Choroid plexus epithelial cell (primary cell): ENCODE measurements at regions not wholly inside any gene's neighbourhood (a gene's known extent, or its start where the extent isn't known, plus 50 kb on each side); places are given as distances from the start of the nearest gene placed in this dataset.

ENCODE experiments used
- DNase-seq: peaks from one replicate; pipeline ENCODE4 v3.0.0-alpha.2; 2010; ENCODE audit warnings: low read depth
- H3K4me3 ChIP-seq: 2 replicates; pipeline ENCODE4 v1.5.1; 2011; ENCODE audit warnings: low read depth, mild to moderate bottlenecking, control low read depth, low read length, moderate library complexity
- CTCF ChIP-seq: conservative IDR thresholded peaks from 2 replicates; pipeline ENCODE4 v1.5.1; 2011; ENCODE audit warnings: low read depth, mild to moderate bottlenecking, control low read depth, inconsistent platforms, low read length, moderate library complexity

DNA sequence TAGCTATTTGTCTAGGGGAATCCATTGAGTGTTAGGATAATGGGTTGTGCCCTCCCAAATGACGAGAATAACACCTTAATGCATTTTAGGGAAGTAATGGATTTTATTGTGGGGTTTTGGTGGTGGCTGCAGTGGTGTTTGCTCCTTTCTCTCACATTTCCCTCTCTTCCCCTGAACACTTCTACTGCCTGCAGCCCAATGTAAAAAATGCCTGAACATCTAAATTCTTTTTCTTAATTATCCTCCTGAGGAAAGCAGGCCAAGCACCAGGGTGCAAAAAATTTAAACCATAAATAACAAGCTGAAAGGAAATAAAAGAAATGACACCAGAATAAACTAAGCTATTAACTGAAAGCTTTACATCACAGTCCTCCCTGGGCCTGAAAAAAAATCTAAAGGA lies 57.3 kb upstream of the PCDH8 start:
- no peak for DNase-seq
- H3K4me3 ChIP-seq: no peak overlapping the region
- TF ChIP-seq CTCF: no peak

- no peak for TF ChIP-seq CTCF
- DNase-seq: no peak
- H3K4me3 ChIP-seq: no peak overlapping the region
Observed at GRCh38 chr13:52903320-52903719, 54.9 kb upstream of the PCDH8 start.

DNA sequence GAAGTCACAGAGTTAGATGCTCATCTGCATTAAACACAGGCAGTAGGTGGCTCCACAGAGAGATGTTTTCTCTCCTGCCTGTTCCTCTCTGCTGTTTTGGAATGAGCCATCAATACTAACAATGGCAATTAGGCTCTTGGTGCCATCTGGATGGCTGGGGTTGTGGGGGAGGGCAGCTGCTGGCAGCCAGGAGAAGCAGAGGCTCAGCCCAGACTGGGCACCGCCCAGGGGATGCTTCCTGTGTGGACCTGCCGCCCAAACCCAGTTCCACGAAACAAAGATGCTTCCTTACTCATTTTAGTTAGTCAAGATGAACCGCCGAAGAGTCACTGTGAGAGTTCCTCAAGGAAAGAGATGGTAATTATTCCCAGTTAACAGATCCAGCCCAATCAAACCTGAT lies 50.8 kb upstream of the PCDH8 start:
- H3K4me3 ChIP-seq: no peak overlapping the region
- TF ChIP-seq CTCF: no peak
- no peak for DNase-seq
